OCI-LY3 (cell line): ENCODE measurements at regions not wholly inside any gene's neighbourhood (a gene's known extent, or its start where the extent isn't known, plus 50 kb on each side); places are given as distances from the start of the nearest gene placed in this dataset.

Experiments used
- H2AFZ ChIP-seq: fragments of 200-600, 300-600 bp; shearing (Covaris generic); 2 replicates; pipeline ENCODE4 v1.6.0; 2014; ENCODE audit warnings: antibody characterized with exemption, low read depth, low read length
- H3K27ac ChIP-seq: fragments of 200-600, 300-600 bp; sonication (generic); 2 replicates; pipeline ENCODE4 v1.5.1; 2014; ENCODE audit warnings: mild to moderate bottlenecking, low read length, moderate library complexity, mixed read lengths
- H3K27me3 ChIP-seq: fragments of 200-600, 300-600 bp; sonication (generic); 2 replicates; pipeline ENCODE4 v1.6.1; 2014; ENCODE audit warnings: low read depth, low read length, mixed read lengths
- H3K36me3 ChIP-seq: fragments of 200-600, 300-600 bp; sonication (generic); replicated peaks from 2 replicates; pipeline ENCODE3; 2014; ENCODE audit warnings: low read depth, low read length, mixed read lengths
- H3K4me1 ChIP-seq: fragments of 300-600, 200-600 bp; sonication (generic); 2 replicates; pipeline ENCODE4 v1.6.1; 2014; ENCODE audit warnings: low read length, mixed read lengths
- H3K4me2 ChIP-seq: fragments of 200-600, 300-600 bp; sonication (generic); 2 replicates; pipeline ENCODE4 v1.6.1; 2014; ENCODE audit warnings: low read length, mixed read lengths
- H3K4me3 ChIP-seq: fragments of 300-600, 200-600 bp; sonication (generic); 2 replicates; pipeline ENCODE4 v1.5.1; 2014; ENCODE audit warnings: antibody characterized with exemption, mild to moderate bottlenecking, low read length, moderate library complexity
- H3K79me2 ChIP-seq: fragments of 300-600, 200-600 bp; shearing (Covaris generic); 2 replicates; pipeline ENCODE4 v1.6.1; 2014; ENCODE audit warnings: mild to moderate bottlenecking, low read length, mixed read lengths
- H3K9ac ChIP-seq: fragments of 300-600, 200-600 bp; shearing (Covaris generic); 2 replicates; pipeline ENCODE4 v1.6.0; 2014; ENCODE audit warnings: mild to moderate bottlenecking, low read length, moderate library complexity
- H3K9me3 ChIP-seq: fragments of 200-600, 300-600 bp; shearing (Covaris generic); 2 replicates; pipeline ENCODE4 v1.6.1; 2014; ENCODE audit warnings: low read length, mixed read lengths; ENCODE audit not compliant: insufficient read depth
- H4K20me1 ChIP-seq: fragments of 200-600, 300-600 bp; sonication (generic); 2 replicates; pipeline ENCODE4 v1.6.1; 2016; ENCODE audit warnings: low read length, mixed read lengths; ENCODE audit not compliant: insufficient read depth
- CTCF ChIP-seq: fragments of 200-600, 300-600 bp; sonication (generic); IDR thresholded peaks from 2 replicates; pipeline ENCODE4 v1.5.1; 2014; ENCODE audit warnings: antibody characterized with exemption, low read length, low read depth
- EZH2phosphoT487 ChIP-seq: fragments of 200-600 bp; shearing (Covaris generic); IDR thresholded peaks from 2 replicates; pipeline ENCODE4 v1.6.1; 2018; ENCODE audit warnings: antibody characterized with exemption, mixed run types, low read depth

- H3K27me3 ChIP-seq: no peaks in the 10 kb centered on the region
- H3K27ac ChIP-seq: no peak overlapping the region
- H3K4me3 ChIP-seq: no peak overlapping the region
- no peak overlapping the region for H3K9ac ChIP-seq
- no peaks in the 10 kb centered on the region for H3K4me1 ChIP-seq
- H3K9me3 ChIP-seq: no peaks in the 10 kb centered on the region
- no peak overlapping the region for H2AFZ ChIP-seq
- H3K36me3 ChIP-seq: no peaks in the 10 kb centered on the region
- H4K20me1 ChIP-seq: no peaks in the 10 kb centered on the region
- H3K79me2 ChIP-seq: no peaks in the 10 kb centered on the region
- no peak overlapping the region for H3K4me2 ChIP-seq
- TF ChIP-seq EZH2phosphoT487 (no peak), CTCF (no peak)
Observed at GRCh38 chr7:97555857-97556421, 175.9 kb upstream of the TAC1 start.

- no peaks in the 10 kb centered on the region for H3K27me3 ChIP-seq
- no peak overlapping the region for H3K4me2 ChIP-seq
- no peak overlapping the region for H3K4me3 ChIP-seq
- no peaks in the 10 kb centered on the region for H3K36me3 ChIP-seq
- no peak overlapping the region for H3K9ac ChIP-seq
- H3K4me1 ChIP-seq: no peaks in the 10 kb centered on the region
- H3K79me2 ChIP-seq: no peaks in the 10 kb centered on the region
- TF ChIP-seq EZH2phosphoT487 (no peak), CTCF (no peak)
- H3K27ac ChIP-seq: no peak overlapping the region
- H3K9me3 ChIP-seq: no peaks in the 10 kb centered on the region
- H2AFZ ChIP-seq: no peak overlapping the region
- no peaks in the 10 kb centered on the region for H4K20me1 ChIP-seq
Observed at GRCh38 chr7:97565665-97566064, 166.2 kb upstream of the TAC1 start.

- H2AFZ ChIP-seq: no peak overlapping the region
- H3K79me2 ChIP-seq: no peaks in the 10 kb centered on the region
- H3K27me3 ChIP-seq: no peaks in the 10 kb centered on the region
- H3K36me3 ChIP-seq: no peaks in the 10 kb centered on the region
- no peak overlapping the region for H3K4me3 ChIP-seq
- no peaks in the 10 kb centered on the region for H4K20me1 ChIP-seq
- no peak for TF ChIP-seq EZH2phosphoT487
- TF ChIP-seq CTCF: no peak
- no peaks in the 10 kb centered on the region for H3K9me3 ChIP-seq
- H3K4me2 ChIP-seq: no peak overlapping the region
- H3K27ac ChIP-seq: no peak overlapping the region
- no peak overlapping the region for H3K9ac ChIP-seq
- no peaks in the 10 kb centered on the region for H3K4me1 ChIP-seq
Observed at GRCh38 chr7:97573065-97573464, 158.8 kb upstream of the TAC1 start.

GRCh38 chr7:97576043-97576442 is 155.8 kb upstream of the TAC1 start:
- Histone ChIP-seq H3K4me1 (no peaks in the 10 kb centered on the region), H3K27me3 (no peaks in the 10 kb centered on the region), H3K9me3 (no peaks in the 10 kb centered on the region), H3K36me3 (no peaks in the 10 kb centered on the region), H3K79me2 (no peaks in the 10 kb centered on the region), H3K4me3 (no peak overlapping the region), H3K27ac (no peak overlapping the region), H3K4me2 (no peak overlapping the region), H4K20me1 (no peaks in the 10 kb centered on the region), H3K9ac (no peak overlapping the region), H2AFZ (no peak overlapping the region)
- no peak for TF ChIP-seq CTCF
- TF ChIP-seq EZH2phosphoT487: no peak
